ENCODE measurements at regions not wholly inside any gene's neighbourhood (a gene's known extent, or its start where the extent isn't known, plus 50 kb on each side); places are given as distances from the start of the nearest gene placed in this dataset.

DNA sequence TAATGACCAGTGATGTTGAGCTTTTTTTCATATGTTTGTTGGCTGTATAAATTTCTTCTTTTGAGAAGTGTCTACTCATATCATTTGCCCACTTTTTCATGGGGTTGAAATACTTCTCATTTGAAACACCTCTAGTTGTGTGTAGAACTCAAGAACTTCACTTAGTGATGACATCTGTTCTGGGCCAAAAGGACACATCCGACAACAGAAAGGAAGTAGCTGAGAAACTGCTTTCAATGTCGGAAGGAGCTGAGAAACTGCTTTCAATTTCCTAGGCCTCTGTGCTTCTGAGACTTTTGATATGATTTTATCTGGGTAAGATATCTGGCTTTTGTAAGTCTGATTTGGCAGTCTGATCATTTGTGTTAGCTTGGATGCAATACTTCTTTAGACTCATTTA is 635.3 kb downstream of the TMTC2 start:
- Histone ChIP-seq H2AFZ (ENCODE audit: low read length) (no peak overlapping the region), H3K27me3 (ENCODE audit: control insufficient read depth in 3 of 3, insufficient read depth in 3 of 3, low read depth in 1 of 3, low read length in 3 of 3) (no peaks in the 10 kb centered on the region), H2BK12ac (ENCODE audit: low read length) (no peak overlapping the region), H2BK5ac (ENCODE audit: low read length) (no peak overlapping the region), H3K9ac (ENCODE audit: low read depth, low read length, poor library complexity) (no peak overlapping the region), H3K4me2 (ENCODE audit: insufficient read depth, low read length, poor library complexity, severe bottlenecking) (no peak overlapping the region), H4K91ac (ENCODE audit: low read depth, low read length, poor library complexity) (no peak overlapping the region), H4K8ac (ENCODE audit: low read depth, low read length) (no peak overlapping the region), H3K4me3 (ENCODE audit: low read length in 2 of 2) (no peak overlapping the region), H2AK5ac (ENCODE audit: low read depth, low read length) (no peak overlapping the region), H3K4me1 (ENCODE audit: control insufficient read depth in 2 of 2, insufficient read depth in 1 of 2, low read depth in 1 of 2, low read length in 2 of 2) (peaks cover 0 to 3% of the 10 kb centered on the region in 2 donors), H3K14ac (ENCODE audit: low read length) (no peak overlapping the region), H2BK15ac (ENCODE audit: low read length) (no peak overlapping the region), H3K9me3 (replicated peaks in 1 of 2; ENCODE audit: control insufficient read depth in 2 of 2, insufficient read depth in 1 of 2, low read depth in 1 of 2, low read length in 2 of 2) (no peaks in the 10 kb centered on the region), H3K23ac (ENCODE audit: low read depth, low read length, poor library complexity) (no peak overlapping the region), H3K4ac (ENCODE audit: low read length) (no peak overlapping the region), H2BK120ac (ENCODE audit: low read depth, low read length) (no peak overlapping the region), H3K27ac (replicated peaks; ENCODE audit: low read length) (no peak overlapping the region), H3K79me1 (ENCODE audit: low read depth, low read length) (no peaks in the 10 kb centered on the region), H3K36me3 (replicated peaks in 1 of 2; ENCODE audit: control insufficient read depth in 2 of 2, insufficient read depth in 2 of 2, low read length in 2 of 2) (no peaks in the 10 kb centered on the region), H3K18ac (ENCODE audit: low read length) (no peak overlapping the region)
- no CpG with 5 or more reads among the region's 2 CpGs for WGBS, 2 donors (ENCODE audit: extremely low coverage in 2 of 2, insufficient read length in 2 of 2, insufficient replicate concordance in 1 of 2)
- DNase-seq (ENCODE audit: low spot score): no peak

DNA sequence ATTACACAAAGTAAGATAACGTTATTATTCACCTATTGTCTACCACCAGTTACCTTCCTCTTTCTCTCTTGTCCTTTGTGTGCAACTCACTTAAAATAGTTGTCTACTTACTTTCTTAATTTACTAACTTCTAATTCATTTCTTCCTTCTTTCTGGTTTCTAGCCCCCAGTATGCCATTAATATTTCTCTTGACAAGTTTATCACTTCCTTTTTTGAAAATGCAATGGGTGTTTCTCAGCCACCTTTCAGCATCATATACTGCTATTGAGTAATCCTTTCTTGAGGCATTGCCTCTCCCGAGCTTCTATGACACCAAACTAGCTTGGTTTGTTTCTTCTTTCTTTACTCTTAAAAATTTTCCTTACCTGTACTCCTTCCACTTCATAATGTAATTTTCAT is 633.6 kb downstream of the TMTC2 start:
- H4K91ac ChIP-seq (ENCODE audit: low read depth, low read length, poor library complexity): no peak overlapping the region
- H3K14ac ChIP-seq (ENCODE audit: low read length): no peak overlapping the region
- H3K18ac ChIP-seq (ENCODE audit: low read length): no peak overlapping the region
- no peak overlapping the region for H3K23ac ChIP-seq (ENCODE audit: low read depth, low read length, poor library complexity)
- H3K27ac ChIP-seq (replicated peaks; ENCODE audit: low read length): no peak overlapping the region
- no peak overlapping the region for H2BK5ac ChIP-seq (ENCODE audit: low read length)
- H3K36me3 ChIP-seq (replicated peaks in 1 of 2; ENCODE audit: control insufficient read depth in 2 of 2, insufficient read depth in 2 of 2, low read length in 2 of 2): no peaks in the 10 kb centered on the region
- H2AK5ac ChIP-seq (ENCODE audit: low read depth, low read length): no peak overlapping the region
- H2BK120ac ChIP-seq (ENCODE audit: low read depth, low read length): no peak overlapping the region
- no peaks in the 10 kb centered on the region for H3K79me1 ChIP-seq (ENCODE audit: low read depth, low read length)
- peak overlapping the region; percentile 7 for H2AFZ ChIP-seq (ENCODE audit: low read length)
- H3K27me3 ChIP-seq (ENCODE audit: control insufficient read depth in 3 of 3, insufficient read depth in 3 of 3, low read depth in 1 of 3, low read length in 3 of 3): no peaks in the 10 kb centered on the region
- H3K9me3 ChIP-seq (replicated peaks in 1 of 2; ENCODE audit: control insufficient read depth in 2 of 2, insufficient read depth in 1 of 2, low read depth in 1 of 2, low read length in 2 of 2): no peaks in the 10 kb centered on the region
- no peak overlapping the region for H2BK15ac ChIP-seq (ENCODE audit: low read length)
- H4K8ac ChIP-seq (ENCODE audit: low read depth, low read length): no peak overlapping the region
- H3K4me2 ChIP-seq (ENCODE audit: insufficient read depth, low read length, poor library complexity, severe bottlenecking): no peak overlapping the region
- no peak for DNase-seq (ENCODE audit: low spot score)
- H3K4ac ChIP-seq (ENCODE audit: low read length): no peak overlapping the region
- H2BK12ac ChIP-seq (ENCODE audit: low read length): no peak overlapping the region
- no peak overlapping the region for H3K4me3 ChIP-seq (ENCODE audit: low read length in 2 of 2)
- no CpG with 5 or more reads among the region's 2 CpGs for WGBS, 2 donors (ENCODE audit: extremely low coverage in 2 of 2, insufficient read length in 2 of 2, insufficient replicate concordance in 1 of 2)
- no peak overlapping the region for H3K9ac ChIP-seq (ENCODE audit: low read depth, low read length, poor library complexity)
- peaks cover 0 to 3% of the 10 kb centered on the region in 2 donors for H3K4me1 ChIP-seq (ENCODE audit: control insufficient read depth in 2 of 2, insufficient read depth in 1 of 2, low read depth in 1 of 2, low read length in 2 of 2)

DNA sequence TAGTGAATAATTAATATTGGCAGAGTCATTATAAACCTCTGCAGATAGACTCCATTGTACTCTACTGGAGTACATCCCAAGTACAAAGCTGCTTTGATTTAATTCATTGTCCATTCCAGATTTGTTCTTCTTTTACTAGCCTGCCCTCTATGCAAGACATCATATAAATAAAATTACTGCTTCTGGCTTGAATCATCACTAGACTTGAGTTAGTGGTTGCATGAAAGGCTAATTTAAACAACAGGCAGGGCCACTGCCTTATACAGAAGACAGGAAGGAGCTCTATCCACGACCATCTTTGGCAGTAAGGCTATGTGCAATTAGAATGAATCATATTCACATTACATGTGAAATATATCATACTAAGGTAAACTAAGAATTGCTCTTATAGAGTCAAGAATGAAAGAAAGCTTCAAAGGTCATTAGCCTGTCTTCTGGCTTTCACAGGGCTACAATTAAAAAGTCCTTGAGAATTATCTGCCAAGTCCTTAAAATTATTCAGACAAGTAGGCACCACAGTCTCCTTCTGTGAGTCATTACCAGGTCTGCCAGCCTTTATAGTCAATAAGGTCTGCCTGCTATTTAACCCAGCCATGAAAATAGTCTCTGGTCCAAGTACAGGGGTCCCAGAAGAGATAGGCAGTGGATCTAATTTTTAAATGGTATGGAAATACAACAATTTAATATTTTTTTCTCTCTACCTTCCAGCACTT is 631.8 kb downstream of the TMTC2 start:
- Histone ChIP-seq H4K8ac (ENCODE audit: low read depth, low read length) (no peak overlapping the region), H2BK15ac (ENCODE audit: low read length) (no peak overlapping the region), H3K9ac (ENCODE audit: low read depth, low read length, poor library complexity) (no peak overlapping the region), H3K23ac (ENCODE audit: low read depth, low read length, poor library complexity) (no peak overlapping the region), H2AK5ac (ENCODE audit: low read depth, low read length) (no peak overlapping the region), H3K79me1 (ENCODE audit: low read depth, low read length) (no peaks in the 10 kb centered on the region), H3K14ac (ENCODE audit: low read length) (no peak overlapping the region), H3K9me3 (replicated peaks in 1 of 2; ENCODE audit: control insufficient read depth in 2 of 2, insufficient read depth in 1 of 2, low read depth in 1 of 2, low read length in 2 of 2) (no peaks in the 10 kb centered on the region), H3K4me2 (ENCODE audit: insufficient read depth, low read length, poor library complexity, severe bottlenecking) (no peak overlapping the region), H2BK5ac (ENCODE audit: low read length) (no peak overlapping the region), H3K27me3 (ENCODE audit: control insufficient read depth in 3 of 3, insufficient read depth in 3 of 3, low read depth in 1 of 3, low read length in 3 of 3) (no peaks in the 10 kb centered on the region), H2AFZ (ENCODE audit: low read length) (peak overlapping the region; percentile 32), H2BK120ac (ENCODE audit: low read depth, low read length) (no peak overlapping the region), H3K18ac (ENCODE audit: low read length) (no peak overlapping the region), H3K4me1 (ENCODE audit: control insufficient read depth in 2 of 2, insufficient read depth in 1 of 2, low read depth in 1 of 2, low read length in 2 of 2) (peaks cover 0 to 3% of the 10 kb centered on the region in 2 donors), H4K91ac (ENCODE audit: low read depth, low read length, poor library complexity) (no peak overlapping the region), H3K36me3 (replicated peaks in 1 of 2; ENCODE audit: control insufficient read depth in 2 of 2, insufficient read depth in 2 of 2, low read length in 2 of 2) (no peaks in the 10 kb centered on the region), H3K27ac (replicated peaks; ENCODE audit: low read length) (no peak overlapping the region), H2BK12ac (ENCODE audit: low read length) (no peak overlapping the region), H3K4me3 (ENCODE audit: low read length in 2 of 2) (no peak overlapping the region), H3K4ac (ENCODE audit: low read length) (no peak overlapping the region)
- WGBS, 2 donors (ENCODE audit: extremely low coverage in 2 of 2, insufficient read length in 2 of 2, insufficient replicate concordance in 1 of 2): no CpG with 5 or more reads among the region's 1 CpG
- DNase-seq (ENCODE audit: low spot score): no peak

DNA sequence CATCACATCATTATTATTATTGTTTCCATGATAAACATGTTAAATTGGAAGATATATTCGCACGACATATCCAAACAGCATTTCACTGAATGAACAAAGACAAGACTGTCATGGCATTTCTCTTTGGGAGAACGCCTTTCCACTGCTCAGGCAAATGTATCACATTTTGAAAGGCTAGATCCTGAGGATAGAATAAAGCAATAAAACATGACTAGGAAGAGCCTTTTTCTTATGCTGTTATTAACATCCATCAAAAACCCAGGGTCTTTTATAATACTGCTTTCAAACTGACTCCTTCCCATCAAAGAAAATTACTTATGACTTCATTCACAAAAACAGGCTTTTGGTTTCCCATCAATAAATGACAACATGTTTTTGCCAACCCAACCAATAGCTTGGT is 630.9 kb downstream of the TMTC2 start:
- Histone ChIP-seq H3K4me3 (ENCODE audit: low read length in 2 of 2) (no peak overlapping the region), H2AFZ (ENCODE audit: low read length) (no peak overlapping the region), H4K91ac (ENCODE audit: low read depth, low read length, poor library complexity) (no peak overlapping the region), H3K27me3 (ENCODE audit: control insufficient read depth in 3 of 3, insufficient read depth in 3 of 3, low read depth in 1 of 3, low read length in 3 of 3) (no peaks in the 10 kb centered on the region), H3K9me3 (replicated peaks in 1 of 2; ENCODE audit: control insufficient read depth in 2 of 2, insufficient read depth in 1 of 2, low read depth in 1 of 2, low read length in 2 of 2) (no peaks in the 10 kb centered on the region), H3K18ac (ENCODE audit: low read length) (no peak overlapping the region), H2BK15ac (ENCODE audit: low read length) (no peak overlapping the region), H3K9ac (ENCODE audit: low read depth, low read length, poor library complexity) (no peak overlapping the region), H2AK5ac (ENCODE audit: low read depth, low read length) (no peak overlapping the region), H3K4me2 (ENCODE audit: insufficient read depth, low read length, poor library complexity, severe bottlenecking) (no peak overlapping the region), H2BK12ac (ENCODE audit: low read length) (no peak overlapping the region), H3K36me3 (replicated peaks in 1 of 2; ENCODE audit: control insufficient read depth in 2 of 2, insufficient read depth in 2 of 2, low read length in 2 of 2) (no peaks in the 10 kb centered on the region), H3K4ac (ENCODE audit: low read length) (no peak overlapping the region), H3K79me1 (ENCODE audit: low read depth, low read length) (no peaks in the 10 kb centered on the region), H2BK120ac (ENCODE audit: low read depth, low read length) (no peak overlapping the region), H4K8ac (ENCODE audit: low read depth, low read length) (no peak overlapping the region), H3K4me1 (ENCODE audit: control insufficient read depth in 2 of 2, insufficient read depth in 1 of 2, low read depth in 1 of 2, low read length in 2 of 2) (peaks cover 0 to 3% of the 10 kb centered on the region in 2 donors), H3K14ac (ENCODE audit: low read length) (no peak overlapping the region), H2BK5ac (ENCODE audit: low read length) (no peak overlapping the region), H3K27ac (replicated peaks; ENCODE audit: low read length) (no peak overlapping the region), H3K23ac (ENCODE audit: low read depth, low read length, poor library complexity) (no peak overlapping the region)
- WGBS, 2 donors (ENCODE audit: extremely low coverage in 2 of 2, insufficient read length in 2 of 2, insufficient replicate concordance in 1 of 2): no CpG with 5 or more reads among the region's 3 CpGs
- no peak for DNase-seq (ENCODE audit: low spot score)

Measured in neuronal stem cell (in vitro differentiated cells).